Activated T-cell treated with anti-CD3 and anti-CD28 coated beads, Interleukin-2, amount 50 U/mL, for 1 hour (primary cell): ENCODE measurements at regions not wholly inside any gene's neighbourhood (a gene's known extent, or its start where the extent isn't known, plus 50 kb on each side); places are given as distances from the start of the nearest gene placed in this dataset.
"Not testable (repeated sequence)": the region's sequence is repeated elsewhere in the genome, so short reads cannot be mapped to it uniquely, and the experiment has no call there.

Source experiments
- DNase-seq: peaks from one replicate; pipeline ENCODE4 v3.0.0-alpha.2; 2020

GRCh38 chr4:71081192-71081591, 87.7 kb downstream of the DCK start:
- DNase-seq, result no peak

- DNase-seq, result no peak
Observed at GRCh38 chr4:71093745-71094144, 100.3 kb downstream of the DCK start.

- no peak for DNase-seq
Observed at GRCh38 chr4:71094201-71094600, 100.8 kb downstream of the DCK start.

GRCh38 chr4:71095141-71095540, 101.7 kb downstream of the DCK start:
- DNase-seq, result no peak

GRCh38 chr4:71095545-71095944, 102.1 kb downstream of the DCK start:
- no peak for DNase-seq

GRCh38 chr4:71107726-71108125, 114.3 kb downstream of the DCK start:
- no peak for DNase-seq

GRCh38 chr4:71110499-71110898, 117.0 kb downstream of the DCK start:
- DNase-seq, result no peak

- DNase-seq, result not testable (repeated sequence)
Observed at GRCh38 chr4:71111133-71111532, 117.7 kb downstream of the DCK start.

- no peak for DNase-seq
Observed at GRCh38 chr4:71113294-71113693, 119.8 kb downstream of the DCK start.

GRCh38 chr4:71120831-71121524, 127.5 kb downstream of the DCK start:
- no peak for DNase-seq

- DNase-seq, result no peak
Observed at GRCh38 chr4:71123951-71124350, 130.5 kb downstream of the DCK start.

- no peak for DNase-seq
Observed at GRCh38 chr4:71125137-71125536, 131.7 kb downstream of the DCK start.

- DNase-seq, result no peak
Observed at GRCh38 chr4:71126719-71127118, 133.3 kb downstream of the DCK start.

GRCh38 chr4:71130827-71131603, 137.6 kb downstream of the DCK start:
- no peak for DNase-seq

- DNase-seq, result no peak
Observed at GRCh38 chr4:71132486-71132885, 139.0 kb downstream of the DCK start.

- no peak for DNase-seq
Observed at GRCh38 chr4:71133491-71133890, 140.0 kb downstream of the DCK start.

GRCh38 chr4:71136071-71136470, 142.6 kb downstream of the DCK start:
- no peak for DNase-seq

- DNase-seq, result no peak
Observed at GRCh38 chr4:71138007-71138615, 144.7 kb downstream of the DCK start.

GRCh38 chr4:71140563-71140962, 147.1 kb downstream of the DCK start:
- DNase-seq, result no peak

GRCh38 chr4:71141125-71141524, 147.7 kb downstream of the DCK start:
- no peak for DNase-seq

GRCh38 chr4:71147261-71147660, 153.8 kb downstream of the DCK start:
- DNase-seq, result no peak

GRCh38 chr4:71148545-71148944, 155.1 kb downstream of the DCK start:
- no peak for DNase-seq

- no peak for DNase-seq
Observed at GRCh38 chr4:71151054-71151453, 157.6 kb downstream of the DCK start.

GRCh38 chr4:71156616-71157015, 163.2 kb downstream of the DCK start:
- DNase-seq, result no peak
